Caco-2 (cell line): ENCODE measurements at regions not wholly inside any gene's neighbourhood (a gene's known extent, or its start where the extent isn't known, plus 50 kb on each side); places are given as distances from the start of the nearest gene placed in this dataset.

Source experiments
- BruUV-seq: library from RNA; stranded (reverse); fragments of 400-500 nt; replicated peaks from 2 replicates; lab custom pipeline; 2021; lab: Mats Ljungman, UMichigan
- CTCF ChIA-PET: fragments of 300-600 bp; sonication (Branson Sonifier 250); formaldehyde crosslinking; loops from one replicate; lab custom pipeline; 2022; ENCODE audit warnings: antibody characterized with exemption; lab: Charles Lee
- POLR2A ChIA-PET: fragments of 300-600 bp; sonication (Branson Sonifier 250); formaldehyde crosslinking; loops from one replicate; lab custom pipeline; 2022; ENCODE audit warnings: antibody characterized with exemption; lab: Charles Lee
- DNase-seq, 2 experiments: peaks; one replicate each; pipeline versions ENCODE4 v3.0.0 to v3.0.0-alpha.2; 2020 to 2022
- H3K27me3 ChIP-seq: replicated peaks from 2 replicates; pipeline ENCODE4 v1.6.0; 2011; ENCODE audit warnings: low read length; ENCODE audit not compliant: control insufficient read depth, insufficient read depth
- H3K36me3 ChIP-seq: 2 replicates; pipeline ENCODE4 v1.5.1; 2011; ENCODE audit warnings: low read length; ENCODE audit not compliant: control insufficient read depth, insufficient read depth
- H3K4me1 ChIP-seq: fragments of 250-450 bp; sonication (Bioruptor Pico); 2 replicates; pipeline ENCODE4 v1.5.1; 2020; ENCODE audit warnings: mild to moderate bottlenecking
- H3K4me3 ChIP-seq: 2 replicates; pipeline ENCODE4 v1.5.1; 2011; ENCODE audit warnings: low read depth, mild to moderate bottlenecking, control low read depth, low read length
- H3K9me3 ChIP-seq: fragments of 250-450 bp; sonication (Bioruptor Pico); 2 replicates; pipeline ENCODE4 v1.5.1; 2020; ENCODE audit warnings: mild to moderate bottlenecking, moderate library complexity
- H3K27ac Mint-ChIP-seq: one replicate; pipeline ENCODE4 v1.8.0; 2022; ENCODE audit warnings: mixed read lengths; ENCODE audit not compliant: unreplicated experiment
- H3K27me3 Mint-ChIP-seq: one replicate; pipeline ENCODE4 v1.8.0; 2022; ENCODE audit warnings: mixed read lengths; ENCODE audit not compliant: insufficient read depth, unreplicated experiment
- H3K36me3 Mint-ChIP-seq: one replicate; pipeline ENCODE4 v1.8.0; 2022; ENCODE audit warnings: mild to moderate bottlenecking, mixed read lengths; ENCODE audit not compliant: insufficient read depth, unreplicated experiment
- H3K4me1 Mint-ChIP-seq: one replicate; pipeline ENCODE4 v1.8.0; 2022; ENCODE audit warnings: low read depth, mixed read lengths; ENCODE audit not compliant: unreplicated experiment
- H3K4me3 Mint-ChIP-seq: one replicate; pipeline ENCODE4 v1.8.0; 2022; ENCODE audit warnings: mild to moderate bottlenecking, moderate library complexity, mixed read lengths; ENCODE audit not compliant: unreplicated experiment
- H3K9me3 Mint-ChIP-seq: one replicate; pipeline ENCODE4 v1.8.0; 2022; ENCODE audit warnings: mixed read lengths; ENCODE audit not compliant: unreplicated experiment
- intact Hi-C: fragments of 100-400 bp; cut with micrococcal nuclease; formaldehyde crosslinking; loops from one replicate; pipeline ENCODE4 v1.10.0; 2022; ENCODE audit not compliant: unreplicated experiment
- TF ChIP-seq, protein P1 (sequence below), 2 experiments: fragments of 200-600 bp in 1 of 2; IDR thresholded peaks; 1 replicate in 1 of 2; 2 replicates in 1 of 2; pipeline versions ENCODE4 v1.5.1 to v1.8.0; 2011 to 2022; ENCODE audit warnings: antibody characterized with exemption in 1 of 2, control low read depth in 1 of 2, inconsistent platforms in 1 of 2, low read depth in 1 of 2, low read length in 1 of 2, mild to moderate bottlenecking in 1 of 2, moderate library complexity in 1 of 2; ENCODE audit not compliant: insufficient read depth in 1 of 2, severe bottlenecking in 1 of 2, unreplicated experiment in 1 of 2

GRCh38 chrX:7784580-7784979, 58.4 kb upstream of the VCX start:
- ChIA-PET POLR2A (no interaction called here), CTCF (no interaction called here)
- TF ChIP-seq, protein P1, sequence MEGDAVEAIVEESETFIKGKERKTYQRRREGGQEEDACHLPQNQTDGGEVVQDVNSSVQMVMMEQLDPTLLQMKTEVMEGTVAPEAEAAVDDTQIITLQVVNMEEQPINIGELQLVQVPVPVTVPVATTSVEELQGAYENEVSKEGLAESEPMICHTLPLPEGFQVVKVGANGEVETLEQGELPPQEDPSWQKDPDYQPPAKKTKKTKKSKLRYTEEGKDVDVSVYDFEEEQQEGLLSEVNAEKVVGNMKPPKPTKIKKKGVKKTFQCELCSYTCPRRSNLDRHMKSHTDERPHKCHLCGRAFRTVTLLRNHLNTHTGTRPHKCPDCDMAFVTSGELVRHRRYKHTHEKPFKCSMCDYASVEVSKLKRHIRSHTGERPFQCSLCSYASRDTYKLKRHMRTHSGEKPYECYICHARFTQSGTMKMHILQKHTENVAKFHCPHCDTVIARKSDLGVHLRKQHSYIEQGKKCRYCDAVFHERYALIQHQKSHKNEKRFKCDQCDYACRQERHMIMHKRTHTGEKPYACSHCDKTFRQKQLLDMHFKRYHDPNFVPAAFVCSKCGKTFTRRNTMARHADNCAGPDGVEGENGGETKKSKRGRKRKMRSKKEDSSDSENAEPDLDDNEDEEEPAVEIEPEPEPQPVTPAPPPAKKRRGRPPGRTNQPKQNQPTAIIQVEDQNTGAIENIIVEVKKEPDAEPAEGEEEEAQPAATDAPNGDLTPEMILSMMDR (IDR thresholded peaks at IDR 0.05; ENCODE audit: insufficient read depth in 1 of 2, low read depth in 1 of 2, low read length in 1 of 2, severe bottlenecking in 1 of 2, unreplicated experiment in 1 of 2): no peak
- no peak overlapping the region for H3K4me3 ChIP-seq
- no peak for DNase-seq
- H3K9me3 Mint-ChIP-seq: peaks cover 11% of the 10 kb centered on the region
- intact Hi-C loops: no loop called here
- no peak overlapping the region for H3K27ac Mint-ChIP-seq
- H3K36me3 Mint-ChIP-seq: no peaks in the 10 kb centered on the region
- no peaks in the 10 kb centered on the region for H3K4me1 Mint-ChIP-seq
- H3K4me1 ChIP-seq: no peaks in the 10 kb centered on the region
- no peaks in the 10 kb centered on the region for H3K36me3 ChIP-seq
- no peaks in the 10 kb centered on the region for H3K27me3 ChIP-seq
- no TSS peak for BruUV-seq
- H3K9me3 ChIP-seq: no peaks in the 10 kb centered on the region
- no peak overlapping the region for H3K4me3 Mint-ChIP-seq
- no peaks in the 10 kb centered on the region for H3K27me3 Mint-ChIP-seq

DNA sequence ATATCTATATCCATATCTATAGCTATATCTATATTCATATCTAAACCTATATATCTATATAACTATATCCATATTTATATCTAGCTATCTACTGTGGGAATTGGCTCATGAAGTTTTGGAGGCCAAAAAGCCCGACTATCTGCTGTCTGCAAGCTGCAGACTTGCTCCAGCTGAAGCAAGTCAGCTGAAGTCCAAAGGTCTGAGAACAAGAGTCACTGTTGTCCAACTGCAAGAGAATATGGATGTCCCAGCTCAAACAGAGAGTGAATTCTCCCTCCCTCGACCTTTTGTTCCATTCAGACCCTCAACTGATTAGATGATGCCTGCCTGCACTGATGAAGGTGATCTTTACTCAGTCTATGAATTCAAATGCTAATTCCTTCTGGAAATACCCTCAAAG, 63.3 kb upstream of the VCX start:
- no peaks in the 10 kb centered on the region for H3K4me1 ChIP-seq
- TF ChIP-seq, protein P1 (IDR thresholded peaks at IDR 0.05; ENCODE audit: insufficient read depth in 1 of 2, low read depth in 1 of 2, low read length in 1 of 2, severe bottlenecking in 1 of 2, unreplicated experiment in 1 of 2): no peak
- Mint-ChIP-seq H3K9me3 (peaks cover 9% of the 10 kb centered on the region), H3K36me3 (no peaks in the 10 kb centered on the region), H3K4me1 (no peaks in the 10 kb centered on the region), H3K4me3 (no peak overlapping the region), H3K27me3 (no peaks in the 10 kb centered on the region), H3K27ac (no peak overlapping the region)
- intact Hi-C loops: no loop called here
- H3K4me3 ChIP-seq: no peak overlapping the region
- no TSS peak for BruUV-seq
- H3K36me3 ChIP-seq: no peaks in the 10 kb centered on the region
- ChIA-PET CTCF (interaction anchor here (0.6 kb wide), 1 partner anchor 52 kb away, joined by 3 read pairs; no protein-coding TSS in a partner anchor), POLR2A (no interaction called here)
- no peaks in the 10 kb centered on the region for H3K9me3 ChIP-seq
- no peak for DNase-seq
- H3K27me3 ChIP-seq: no peaks in the 10 kb centered on the region

GRCh38 chrX:7775987-7776386, 67.0 kb upstream of the VCX start:
- H3K9me3 ChIP-seq: no peaks in the 10 kb centered on the region
- intact Hi-C loops: no loop called here
- H3K4me3 ChIP-seq: no peak overlapping the region
- no peaks in the 10 kb centered on the region for H3K36me3 Mint-ChIP-seq
- H3K4me1 Mint-ChIP-seq: peaks cover 10% of the 10 kb centered on the region
- DNase-seq: no peak
- H3K27ac Mint-ChIP-seq: no peak overlapping the region
- POLR2A ChIA-PET: no interaction called here
- no peak overlapping the region for H3K4me3 Mint-ChIP-seq
- CTCF ChIA-PET: no interaction called here
- peaks cover 14% of the 10 kb centered on the region; the same call in 1 of the 2 replicates for H3K4me1 ChIP-seq
- no TSS peak for BruUV-seq
- no peaks in the 10 kb centered on the region for H3K27me3 Mint-ChIP-seq
- H3K9me3 Mint-ChIP-seq: no peaks in the 10 kb centered on the region
- no peaks in the 10 kb centered on the region for H3K27me3 ChIP-seq
- H3K36me3 ChIP-seq: no peaks in the 10 kb centered on the region
- TF ChIP-seq, protein P1 (IDR thresholded peaks at IDR 0.05; ENCODE audit: insufficient read depth in 1 of 2, low read depth in 1 of 2, low read length in 1 of 2, severe bottlenecking in 1 of 2, unreplicated experiment in 1 of 2): no peak
